Bone marrow (tissue), 2 donors: ENCODE measurements at regions not wholly inside any gene's neighbourhood (a gene's known extent, or its start where the extent isn't known, plus 50 kb on each side); places are given as distances from the start of the nearest gene placed in this dataset.

Experiments
- DNase-seq, 2 donors: peaks; one replicate each; lab custom pipeline; 2025; lab: John Stamatoyannopoulos, UW

DNA sequence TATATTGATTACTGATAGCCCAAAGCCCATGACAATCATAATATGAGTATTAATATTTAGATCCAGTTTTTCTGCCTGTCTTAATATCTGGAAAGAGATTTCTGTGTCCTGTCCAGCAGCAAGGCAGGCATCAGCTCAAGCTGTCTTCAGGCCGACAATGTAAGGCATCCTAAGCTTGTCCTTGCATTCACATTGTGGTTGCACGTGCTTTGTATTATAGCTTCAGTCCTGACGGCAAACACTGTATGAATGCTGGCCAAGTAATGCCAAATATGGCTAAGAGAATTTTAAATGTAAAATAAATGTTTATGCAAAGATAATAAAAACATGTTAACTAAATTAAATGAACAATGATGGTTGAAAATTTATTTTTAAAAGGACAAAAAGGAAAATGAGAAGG, 255.7 kb upstream of the RPS6KA3 start:
- no peak for DNase-seq

DNA sequence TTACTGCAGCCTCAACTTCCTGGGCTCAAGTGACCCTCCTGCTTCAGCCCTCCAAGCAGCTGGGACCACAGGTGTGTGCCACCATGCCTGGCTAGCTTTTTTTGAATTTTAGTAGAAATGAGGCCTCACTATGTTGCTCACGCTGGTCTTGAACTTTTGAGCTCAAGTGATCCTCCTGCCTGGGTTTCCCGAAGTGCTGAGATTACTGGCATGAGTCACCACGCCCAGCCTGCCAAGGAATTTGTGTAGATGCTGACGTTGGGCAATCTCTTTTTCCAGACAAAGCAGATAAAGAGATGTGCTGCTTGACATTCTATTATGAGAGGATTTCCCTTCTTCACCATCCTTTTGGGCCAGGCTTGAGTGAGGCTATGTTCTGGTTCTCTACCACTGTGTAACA, 254.5 kb upstream of the RPS6KA3 start:
- DNase-seq, result no peak

DNA sequence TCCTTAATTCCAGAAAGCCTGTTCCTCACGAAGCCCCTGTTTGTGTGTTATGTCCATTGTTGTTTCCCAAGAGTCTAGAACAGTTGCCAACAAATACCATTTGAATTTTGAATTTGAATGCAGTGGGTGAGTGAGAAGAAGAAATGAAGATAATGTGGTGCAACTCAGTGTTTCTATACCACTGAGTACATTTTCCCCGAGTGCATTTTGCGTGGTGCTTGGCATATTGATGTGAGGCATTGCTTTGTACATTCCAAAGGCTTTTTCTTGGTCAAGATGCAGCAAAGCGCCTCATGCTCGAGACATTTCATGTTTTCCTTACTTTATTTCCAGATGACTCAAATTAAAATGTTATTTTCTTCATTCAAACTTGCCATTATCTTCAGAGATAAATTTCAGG, 253.1 kb upstream of the RPS6KA3 start:
- no peak for DNase-seq

DNA sequence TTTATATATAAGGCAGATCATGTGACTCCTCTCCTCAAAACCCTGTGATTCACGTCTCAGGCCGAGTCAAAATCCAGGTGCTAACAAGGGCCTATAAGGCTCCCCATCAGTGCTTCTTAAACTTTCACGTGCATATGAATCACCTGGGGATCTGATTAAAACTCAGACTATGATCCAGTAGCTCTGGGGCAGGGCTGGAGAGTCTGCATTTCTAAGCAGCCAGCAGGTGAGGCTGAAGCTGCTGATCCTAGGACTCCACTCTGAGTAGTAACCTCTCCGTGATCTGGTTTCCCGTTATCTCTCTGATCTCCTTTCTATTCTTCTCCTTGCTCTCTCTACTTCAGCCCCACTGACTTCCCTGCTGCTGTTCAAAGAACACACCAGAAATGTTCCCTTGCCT, 252.4 kb upstream of the RPS6KA3 start:
- DNase-seq, result no peak

DNA sequence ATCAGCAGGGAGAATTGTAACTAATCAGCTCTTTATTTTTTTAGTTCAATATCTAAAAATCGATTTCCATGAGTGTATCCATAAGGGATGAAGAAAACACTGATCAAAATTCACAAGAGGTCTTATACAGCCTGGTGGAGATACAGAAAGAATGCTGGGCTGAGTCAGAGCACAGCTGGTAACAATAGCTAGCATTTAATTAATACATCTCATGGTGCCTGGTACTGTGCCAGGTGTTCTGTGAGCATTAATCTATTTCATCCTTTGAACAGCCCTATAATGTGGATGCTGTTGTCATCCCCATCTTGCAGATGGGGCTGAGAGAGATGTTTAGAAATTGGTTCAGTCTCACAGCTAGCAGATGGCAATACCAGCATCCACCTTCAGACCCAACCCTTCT, 250.9 kb upstream of the RPS6KA3 start:
- no peak for DNase-seq

DNA sequence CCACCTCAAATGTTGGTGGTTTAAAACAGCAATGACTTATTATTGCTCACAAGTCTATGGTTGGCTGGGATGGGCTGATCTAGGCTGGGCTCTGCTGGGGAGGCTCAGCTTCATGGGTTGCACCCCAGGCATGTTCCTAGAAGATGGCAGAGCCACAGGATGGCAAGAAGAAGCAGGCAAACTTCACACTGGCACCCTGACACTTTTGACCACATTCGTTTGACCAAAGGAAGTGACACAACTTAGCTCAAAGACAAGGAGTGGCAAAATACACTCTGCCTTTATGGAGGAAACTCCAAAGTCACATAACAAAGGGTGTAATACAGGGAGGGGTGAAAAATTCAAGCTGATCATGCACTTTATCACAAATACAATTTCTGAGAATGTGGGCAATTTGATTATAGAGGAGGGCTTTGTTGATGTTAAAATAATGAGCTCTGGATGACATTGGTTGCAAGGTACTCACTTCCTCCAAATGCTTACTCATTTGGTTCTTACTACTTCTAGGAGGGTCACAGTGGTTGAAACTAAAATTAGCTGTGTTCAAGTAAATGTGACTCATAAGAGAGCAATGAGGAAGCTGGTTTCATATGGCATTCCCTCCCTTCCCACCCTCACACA, 249.2 kb upstream of the RPS6KA3 start:
- peak in 1 of 2 donors; percentile 79 for DNase-seq

DNA sequence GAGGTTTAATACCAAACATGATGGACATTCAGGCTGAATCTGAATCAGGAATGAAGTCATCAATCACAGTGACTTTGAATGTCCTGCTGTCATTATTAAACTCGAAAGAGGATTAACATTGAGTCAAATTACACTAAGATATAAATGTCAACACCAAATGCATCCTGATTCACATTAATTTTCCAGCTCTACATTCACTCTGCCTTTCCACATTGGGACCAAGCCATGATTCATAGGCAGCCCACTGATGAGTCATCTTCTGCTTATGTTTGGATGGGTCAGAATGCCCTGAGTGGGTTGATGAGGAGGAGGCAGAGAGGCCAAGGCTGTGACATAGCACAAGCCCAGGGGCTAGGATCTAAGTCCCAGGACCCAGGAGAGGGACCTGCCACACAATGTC, 247.6 kb upstream of the RPS6KA3 start:
- DNase-seq, result peak; percentile 1 to 13

DNA sequence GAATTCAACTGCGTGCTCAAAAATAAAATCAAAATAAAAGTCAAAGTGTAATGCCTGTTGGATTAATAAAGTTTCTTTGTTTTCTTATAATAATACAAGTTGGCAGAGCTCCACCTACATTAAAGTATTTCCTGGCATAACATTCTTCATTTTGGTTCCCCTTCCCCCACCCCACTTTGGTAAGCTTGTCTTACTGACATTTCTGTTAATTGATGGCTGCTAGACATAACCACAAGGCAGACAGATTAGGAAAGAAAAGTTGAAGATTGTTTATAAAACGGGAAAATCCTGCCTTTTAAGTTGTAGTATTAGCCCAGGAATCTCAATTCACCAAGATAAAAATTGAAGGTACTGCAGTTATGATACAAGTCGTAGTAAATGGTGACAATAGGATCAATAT, 246.5 kb upstream of the RPS6KA3 start:
- no peak for DNase-seq

DNA sequence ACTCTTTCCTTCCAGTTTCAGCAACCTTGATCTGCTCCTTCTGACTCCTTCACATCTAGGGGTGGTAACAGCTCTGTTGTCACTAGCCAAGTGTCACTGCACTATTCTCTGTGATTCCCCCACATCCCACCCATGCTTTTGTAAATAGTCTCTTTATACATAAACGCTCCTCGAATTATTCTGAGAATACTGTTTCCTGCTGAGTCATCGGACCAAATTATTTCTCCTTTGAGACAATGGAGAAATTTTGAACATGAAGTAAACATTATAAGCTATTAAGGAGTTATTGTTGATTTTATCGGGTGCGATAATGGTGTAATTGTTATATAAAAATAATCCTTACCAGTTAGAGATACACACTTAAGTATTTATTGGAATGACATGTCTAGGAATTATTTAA, 245.1 kb upstream of the RPS6KA3 start:
- DNase-seq, result no peak

DNA sequence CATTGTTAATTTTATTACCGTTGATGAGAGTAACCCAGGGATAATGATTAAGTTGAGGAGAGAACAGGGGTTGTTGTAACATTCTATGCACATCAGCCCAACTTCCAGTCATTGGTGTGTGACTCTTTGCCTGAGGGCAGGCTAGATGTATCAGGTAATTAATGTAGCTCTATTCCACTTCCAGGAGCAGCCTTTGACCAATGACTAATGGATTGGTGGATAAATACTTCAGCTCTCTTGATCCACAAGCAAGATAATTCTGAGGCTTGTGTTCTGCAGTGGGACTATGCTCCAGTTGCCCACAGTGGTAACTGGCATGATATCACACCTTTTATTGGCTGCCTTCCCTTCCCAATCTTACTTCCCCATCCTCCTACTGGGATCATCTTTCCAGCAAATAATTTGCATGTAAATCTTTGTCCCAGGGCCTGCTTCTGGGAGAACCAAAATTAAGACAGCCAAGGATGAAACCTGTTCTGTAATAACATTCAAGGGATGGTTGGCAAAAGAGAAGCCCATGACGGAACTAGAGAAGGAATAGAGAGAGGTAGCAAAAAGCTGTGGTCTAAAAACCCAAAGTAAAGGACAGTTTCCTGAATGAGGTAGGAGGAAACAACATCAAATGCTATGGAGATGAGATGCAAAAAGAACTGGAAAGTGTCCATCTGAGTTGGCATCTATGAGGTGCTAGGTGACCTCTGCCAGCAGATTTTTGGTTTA, 241.4 kb upstream of the RPS6KA3 start:
- no peak for DNase-seq

DNA sequence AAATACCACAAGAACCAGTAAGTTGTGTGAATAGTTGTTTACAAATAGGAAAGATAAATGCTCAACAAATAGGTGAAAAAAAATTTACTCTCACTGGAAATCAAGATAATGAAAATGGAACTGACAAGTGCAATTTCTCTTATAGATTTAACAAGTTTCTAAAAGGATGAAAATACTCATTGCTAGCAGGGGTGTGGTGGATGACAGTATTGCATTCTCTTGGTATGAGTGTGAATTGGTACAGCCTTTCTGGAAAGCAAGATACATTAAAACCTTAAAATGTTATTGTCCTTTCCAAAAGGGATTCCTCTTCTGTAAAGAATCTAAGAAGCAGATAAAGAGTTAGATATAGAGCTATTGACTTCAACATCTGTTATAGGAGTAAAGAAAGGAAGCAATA, 240.0 kb upstream of the RPS6KA3 start:
- DNase-seq, result no peak

DNA sequence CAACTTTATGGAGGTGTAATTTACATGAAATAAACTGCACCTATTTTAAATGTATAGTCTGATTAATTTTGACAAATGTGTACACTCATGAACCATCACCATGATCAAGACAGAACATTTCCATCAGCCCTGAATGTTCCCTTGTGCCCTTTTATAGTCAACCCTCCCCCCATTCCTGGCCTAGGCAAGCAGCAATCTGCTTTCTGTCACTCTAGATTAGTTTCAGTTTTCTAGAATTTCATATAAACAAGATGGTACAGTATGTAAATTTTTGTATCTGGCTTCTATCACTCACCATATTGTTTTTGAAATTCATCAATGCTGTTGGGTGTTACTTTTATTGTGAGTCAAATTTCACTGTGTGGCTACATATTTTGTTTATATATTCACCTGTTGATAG, 234.2 kb upstream of the RPS6KA3 start:
- no peak for DNase-seq

DNA sequence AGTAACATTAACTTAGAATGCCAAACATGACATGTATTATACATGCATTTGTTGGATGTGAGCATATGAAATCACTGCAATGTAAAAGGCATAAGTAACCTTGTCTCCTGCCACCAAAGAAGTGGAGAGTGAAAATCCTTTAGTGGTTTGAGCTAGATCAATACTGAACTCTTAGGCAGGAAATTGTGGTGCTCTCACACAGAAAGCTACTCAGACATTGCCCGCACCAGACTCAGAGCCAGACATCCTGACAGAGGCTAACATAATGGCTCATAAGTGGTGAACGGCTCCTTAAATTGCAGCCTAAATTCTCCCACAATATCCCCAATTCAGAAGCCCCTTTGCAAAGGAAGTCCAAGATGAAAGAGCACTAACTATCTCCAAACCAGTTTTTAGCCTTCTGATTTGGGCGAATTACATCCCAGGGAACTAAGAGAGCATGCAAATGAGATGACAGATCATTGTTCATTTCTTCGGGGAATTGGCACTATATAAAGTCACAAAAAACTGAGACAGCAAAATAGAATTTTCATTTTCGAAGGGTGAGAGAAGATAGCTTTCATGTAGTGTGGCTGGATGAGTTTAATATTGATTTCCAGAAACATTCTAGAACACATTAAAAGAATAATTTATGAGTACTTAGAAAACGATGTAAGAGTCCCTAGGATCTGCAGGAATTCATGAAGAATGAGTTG, 233.6 kb upstream of the RPS6KA3 start:
- no peak for DNase-seq

DNA sequence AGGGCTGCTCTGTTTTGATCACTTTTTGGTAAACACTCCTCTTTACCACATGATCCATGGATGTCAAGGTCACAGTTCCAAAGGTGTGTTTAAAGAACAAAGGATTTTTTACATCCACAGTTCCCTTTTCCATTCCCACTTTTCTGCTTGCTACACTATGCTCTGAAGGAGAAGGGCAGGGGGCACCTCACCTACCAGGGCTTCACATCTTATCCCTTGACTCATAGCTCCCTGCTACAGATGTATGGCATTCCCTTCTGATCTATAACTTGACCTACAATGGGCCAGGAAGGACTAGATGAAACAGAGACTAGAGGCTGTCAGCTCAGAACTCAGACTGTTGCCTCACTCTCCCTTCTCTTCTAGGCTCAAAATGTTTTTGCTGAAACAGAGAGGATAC, 233.1 kb upstream of the RPS6KA3 start:
- DNase-seq, result no peak

DNA sequence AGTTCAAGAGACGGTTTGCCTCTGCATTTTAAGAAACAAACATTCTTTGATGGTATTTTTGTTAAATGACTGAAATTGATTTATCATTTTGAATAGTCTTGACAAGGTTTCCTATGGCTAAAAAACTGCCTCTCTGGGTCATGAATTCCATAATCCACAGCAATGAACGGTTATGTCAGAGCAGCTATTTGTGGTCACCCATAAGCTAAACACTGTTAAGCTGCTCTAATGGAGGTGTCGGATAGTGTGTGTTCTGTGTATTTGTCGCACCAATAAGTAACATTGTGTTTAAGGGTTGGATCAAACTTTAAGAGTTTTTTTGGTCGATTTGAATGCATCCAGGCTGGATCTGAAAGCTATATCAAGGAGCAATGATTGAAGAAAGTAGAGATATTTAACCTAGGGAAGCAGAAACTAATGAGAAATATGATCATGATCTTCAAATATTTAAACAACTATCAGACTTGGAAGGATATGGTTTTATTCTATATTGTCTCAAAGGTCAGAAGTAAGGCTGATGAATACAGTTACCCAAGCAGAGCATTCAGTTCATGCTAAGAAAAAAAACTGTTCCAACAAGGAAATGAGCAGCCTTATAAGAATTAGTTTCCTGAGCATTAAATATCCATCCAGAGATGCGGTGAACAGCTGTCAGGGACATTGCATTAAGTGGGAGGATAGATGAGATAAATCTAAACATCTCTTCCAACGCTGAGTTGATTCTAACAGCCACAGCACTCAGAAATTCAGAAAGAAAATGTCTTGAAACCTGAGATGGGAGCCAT, 232.3 kb upstream of the RPS6KA3 start:
- DNase-seq, result no peak

DNA sequence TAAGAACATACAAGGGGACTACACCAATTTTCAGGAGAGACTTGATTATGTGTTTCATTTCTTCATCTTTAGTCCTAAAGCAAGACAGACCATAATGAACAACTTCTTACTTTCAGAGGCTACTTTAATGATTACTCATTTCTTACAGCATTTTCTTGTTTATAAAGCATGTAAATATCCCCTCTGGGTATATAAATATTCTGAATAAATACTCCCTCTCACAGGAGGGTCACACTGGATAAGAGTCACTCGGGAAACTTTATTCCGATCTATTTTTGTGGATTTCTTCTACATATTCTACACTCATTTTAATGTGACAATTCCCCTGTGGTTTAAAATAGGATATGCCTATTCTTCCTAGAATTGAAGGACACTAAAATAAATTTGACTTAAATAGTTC, 228.9 kb upstream of the RPS6KA3 start:
- DNase-seq, result no peak

DNA sequence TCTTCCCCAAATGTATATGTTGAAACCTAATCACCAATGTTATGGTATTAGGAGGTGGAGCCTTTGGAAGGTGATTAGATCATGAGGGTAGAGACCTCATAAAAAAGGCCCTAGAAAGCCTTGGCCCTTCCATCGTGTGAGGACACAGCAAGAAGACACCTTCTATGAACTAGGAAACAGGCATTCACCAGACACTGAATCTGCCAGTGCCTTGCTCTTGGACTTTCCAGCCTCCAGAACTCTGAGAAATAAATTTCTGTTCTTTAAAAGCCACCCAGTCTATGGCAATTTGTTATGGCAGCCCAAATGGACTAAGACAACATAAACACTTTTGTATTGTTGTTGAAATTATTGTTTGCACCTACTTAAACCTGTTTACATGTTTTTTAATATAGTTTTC, 221.8 kb upstream of the RPS6KA3 start:
- no peak for DNase-seq

DNA sequence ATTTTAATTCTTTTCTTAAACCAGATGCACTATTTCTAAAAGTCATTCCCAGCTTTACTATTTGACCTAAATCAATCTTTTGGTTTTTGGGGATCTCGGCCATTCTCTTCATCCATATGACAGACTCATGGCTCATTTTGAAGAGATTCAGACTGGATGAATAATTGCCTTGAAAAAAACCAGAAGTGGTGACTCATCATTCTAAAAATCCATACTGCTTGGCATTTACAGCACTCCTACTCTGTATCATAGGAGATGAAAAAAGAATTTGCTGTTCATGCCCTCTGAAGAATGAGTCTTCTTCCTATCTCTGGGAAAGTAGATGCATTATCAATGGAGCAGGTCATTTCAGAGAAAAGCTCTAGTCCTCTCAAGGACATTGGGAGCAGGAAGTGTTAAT, 220.5 kb upstream of the RPS6KA3 start:
- no peak for DNase-seq

DNA sequence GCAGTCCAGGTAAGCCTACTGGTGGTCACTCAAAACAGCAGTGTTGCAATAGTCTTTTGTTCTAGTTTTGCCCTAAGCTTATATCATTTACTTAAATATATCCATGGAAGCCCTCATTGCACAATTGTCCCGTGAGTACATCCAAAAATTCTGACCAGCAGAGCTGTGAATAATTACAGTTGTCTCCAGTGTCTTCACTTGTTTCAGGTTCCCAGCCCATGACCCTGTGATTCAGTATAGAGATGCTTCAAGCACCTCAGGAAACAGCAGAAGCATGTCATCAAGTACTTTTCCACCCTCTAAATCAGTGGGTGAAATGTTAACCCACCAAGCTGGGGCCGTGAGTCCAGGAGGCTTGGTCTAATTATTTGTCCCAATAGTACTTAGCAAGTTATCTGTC, 214.9 kb upstream of the RPS6KA3 start:
- DNase-seq, result no peak

DNA sequence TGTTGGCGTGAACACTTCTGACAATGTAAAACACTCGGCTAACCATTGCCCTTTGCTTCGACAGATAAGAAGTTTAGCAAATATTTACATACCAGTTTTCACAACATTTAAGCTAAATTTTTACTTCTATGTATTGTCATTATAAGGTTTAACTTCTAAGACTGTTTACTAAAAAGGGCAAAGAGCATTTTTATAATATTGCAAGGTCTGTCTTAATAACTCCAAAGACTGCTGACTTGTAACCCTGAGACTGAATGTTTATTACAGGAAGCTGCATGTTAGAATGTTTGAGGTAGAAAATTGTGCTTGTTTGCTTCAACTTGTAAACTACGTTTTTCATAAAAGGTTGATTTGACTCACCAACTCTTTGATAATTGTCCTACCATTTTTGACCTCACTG, 213.2 kb upstream of the RPS6KA3 start:
- no peak for DNase-seq

DNA sequence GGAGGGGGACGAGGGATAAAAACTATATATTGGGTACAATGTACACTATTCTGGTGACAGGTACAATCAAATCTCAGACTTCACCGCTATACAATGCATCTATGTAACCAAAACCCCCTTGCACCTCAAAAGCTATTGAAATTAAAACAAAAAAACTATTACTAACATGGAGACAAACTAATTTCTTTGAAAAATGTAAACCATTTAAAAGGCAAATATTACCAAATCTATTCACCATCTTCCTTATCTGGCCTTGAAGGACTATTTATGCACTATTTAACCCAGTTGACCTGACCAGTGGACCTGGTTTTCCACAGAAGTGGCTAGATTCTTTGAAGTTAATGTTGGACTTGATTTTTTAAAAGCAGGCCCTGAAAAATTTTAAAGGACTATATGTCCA, 212.3 kb upstream of the RPS6KA3 start:
- no peak for DNase-seq

DNA sequence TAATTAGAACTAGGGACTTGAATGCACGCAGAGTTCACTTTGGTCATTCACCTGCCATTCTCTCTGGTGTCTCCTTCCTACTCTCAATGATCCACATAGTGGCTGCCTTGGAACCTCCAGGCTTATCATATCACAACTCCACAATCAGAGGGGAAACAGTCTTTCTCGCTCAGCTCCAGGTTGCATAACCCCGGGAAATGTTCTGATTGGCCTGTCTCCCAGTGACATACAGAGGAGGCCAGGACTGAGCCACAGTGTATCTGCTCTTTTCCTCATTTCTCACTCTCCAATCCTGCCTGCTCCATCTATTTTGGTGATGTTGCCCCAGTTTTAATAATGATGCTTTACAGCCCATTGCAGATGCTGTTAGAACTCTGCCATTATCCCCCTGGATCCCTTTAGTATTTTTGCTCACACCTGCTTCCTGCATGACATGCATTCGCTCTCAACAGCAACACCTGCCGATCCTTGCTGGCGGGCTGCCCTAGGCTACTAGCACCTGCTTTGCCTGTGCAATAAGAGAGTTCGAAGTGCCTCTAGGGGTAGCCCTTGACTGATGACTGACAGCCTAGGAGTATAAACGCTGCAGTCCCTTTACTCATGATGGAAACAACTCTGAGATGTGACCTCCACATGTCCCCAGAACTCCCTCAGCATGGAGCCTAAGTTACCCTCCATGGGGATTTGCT, 211.3 kb upstream of the RPS6KA3 start:
- no peak for DNase-seq
